SW480 (cell line): ENCODE measurements at regions not wholly inside any gene's neighbourhood (a gene's known extent, or its start where the extent isn't known, plus 50 kb on each side); places are given as distances from the start of the nearest gene placed in this dataset.

Experiments
- DNase-seq: peaks from one replicate; pipeline ENCODE4 v3.0.0-alpha.2; 2016; ENCODE audit warnings: low spot score

DNA sequence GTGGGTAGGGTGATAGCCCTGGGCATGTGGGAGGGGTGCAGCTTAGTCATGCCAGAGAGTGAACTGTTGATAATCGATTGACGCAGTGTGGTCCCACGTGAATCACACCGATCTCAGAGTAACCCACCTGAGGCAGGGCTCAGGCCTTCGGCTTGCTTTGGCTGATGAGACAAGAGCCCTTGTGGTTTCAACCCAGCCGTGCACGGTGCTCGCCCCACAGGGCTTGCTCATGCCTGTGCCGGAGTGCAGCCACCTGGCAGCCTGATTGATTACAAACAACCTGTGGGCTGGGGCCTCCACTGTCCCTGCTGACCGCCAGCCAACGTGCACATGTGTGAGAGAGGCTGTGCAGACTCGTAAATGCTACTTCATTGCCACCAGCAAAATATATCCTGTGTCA is 144.9 kb upstream of the ADARB2 start:
- no peak for DNase-seq

DNA sequence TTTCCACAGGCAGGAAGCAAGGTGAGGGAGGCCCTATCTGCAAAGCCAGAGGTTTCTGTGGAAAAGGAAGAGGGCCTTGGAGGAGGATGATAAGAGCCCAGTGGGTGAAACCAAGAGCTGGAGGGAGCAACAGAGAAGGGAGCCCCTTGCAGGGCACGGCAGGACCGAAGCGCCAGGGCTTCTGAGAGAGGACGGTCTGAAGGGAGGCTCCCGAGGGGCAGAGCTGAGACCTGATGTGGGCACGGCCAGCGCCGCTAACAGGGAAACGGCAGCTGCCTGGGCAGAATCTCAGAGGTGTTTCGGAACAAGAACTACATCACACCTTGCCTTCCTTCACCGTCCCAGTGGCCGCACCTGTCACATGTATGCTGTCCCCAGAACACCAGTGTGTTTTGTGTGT is 144.3 kb upstream of the ADARB2 start:
- no peak for DNase-seq

DNA sequence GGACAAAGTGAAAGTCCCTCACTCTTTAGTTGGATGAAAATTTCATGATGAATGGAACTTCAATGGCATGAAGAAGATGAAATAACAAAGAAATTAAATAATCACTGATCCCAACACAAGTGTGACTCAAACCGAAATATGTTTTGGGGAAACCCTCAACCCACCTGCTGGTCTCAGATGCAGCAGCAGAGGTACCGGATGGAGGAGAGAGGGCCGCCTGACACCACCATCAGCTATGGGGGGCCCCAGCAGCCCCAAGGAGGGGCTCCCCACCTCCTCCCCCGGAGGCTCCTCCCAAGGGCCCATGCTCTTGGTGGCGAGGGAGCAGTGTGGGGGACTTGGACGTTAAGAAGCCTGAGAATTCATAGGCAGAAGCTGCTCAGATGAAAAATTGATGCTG is 137.2 kb upstream of the ADARB2 start:
- DNase-seq, result no peak

DNA sequence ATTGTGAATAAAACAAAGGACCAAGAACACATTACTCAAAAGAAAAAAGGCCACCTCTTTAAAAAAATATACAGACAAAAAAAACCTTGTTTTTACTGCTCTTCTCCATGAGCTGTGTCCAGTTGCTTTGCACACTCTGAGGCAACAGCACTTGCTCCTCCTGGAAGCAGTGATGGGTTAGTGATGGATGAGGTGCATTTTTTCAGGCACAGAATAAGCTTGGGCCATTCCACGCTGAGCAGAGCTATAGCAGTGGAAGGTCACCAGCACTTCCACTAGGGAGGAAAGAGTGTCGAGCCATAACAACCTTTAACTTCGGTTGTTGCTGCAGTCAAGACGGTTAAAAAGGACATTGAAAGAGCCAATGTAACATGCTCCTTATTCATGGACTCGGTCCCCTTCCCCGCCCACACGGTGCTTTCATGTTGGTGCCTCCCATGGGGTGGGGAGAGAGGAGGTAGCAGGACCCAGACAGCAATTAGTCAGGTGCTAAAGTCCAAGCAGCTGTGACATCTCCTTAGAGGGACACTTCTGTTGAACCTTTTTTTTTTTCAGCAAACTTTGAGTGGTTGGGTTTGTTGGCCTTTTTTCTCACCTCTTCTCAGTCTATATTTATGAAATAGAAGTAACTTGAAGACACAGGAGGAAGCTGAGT is 136.5 kb upstream of the ADARB2 start:
- no peak for DNase-seq

DNA sequence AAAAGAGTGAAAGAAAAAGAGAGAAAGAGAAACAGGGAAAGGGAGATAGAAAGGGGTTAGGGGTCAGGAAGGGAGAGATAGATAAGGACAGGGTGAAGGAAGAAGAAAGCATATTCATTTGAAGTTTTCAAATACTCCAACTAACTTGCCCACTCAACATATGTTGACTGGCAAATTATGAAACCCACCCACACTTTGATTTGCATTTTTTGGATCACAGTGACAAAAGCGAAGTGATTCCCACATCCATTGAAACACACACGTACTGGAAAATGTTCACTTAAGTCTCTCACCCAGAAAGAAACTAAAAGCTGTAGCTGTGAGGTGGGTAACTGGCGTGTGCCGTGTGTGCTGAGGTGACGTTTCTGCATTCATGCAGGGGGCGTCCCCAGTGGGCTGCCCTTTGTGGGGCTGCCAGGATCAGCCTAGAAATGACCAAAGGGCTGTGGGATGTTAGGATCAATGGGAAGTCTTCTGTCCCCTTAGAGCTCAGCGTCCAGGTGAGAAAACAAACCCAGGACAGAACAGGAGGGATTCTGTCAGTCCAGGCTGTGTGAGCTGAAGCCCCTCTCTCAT is 134.9 kb upstream of the ADARB2 start:
- no peak for DNase-seq

DNA sequence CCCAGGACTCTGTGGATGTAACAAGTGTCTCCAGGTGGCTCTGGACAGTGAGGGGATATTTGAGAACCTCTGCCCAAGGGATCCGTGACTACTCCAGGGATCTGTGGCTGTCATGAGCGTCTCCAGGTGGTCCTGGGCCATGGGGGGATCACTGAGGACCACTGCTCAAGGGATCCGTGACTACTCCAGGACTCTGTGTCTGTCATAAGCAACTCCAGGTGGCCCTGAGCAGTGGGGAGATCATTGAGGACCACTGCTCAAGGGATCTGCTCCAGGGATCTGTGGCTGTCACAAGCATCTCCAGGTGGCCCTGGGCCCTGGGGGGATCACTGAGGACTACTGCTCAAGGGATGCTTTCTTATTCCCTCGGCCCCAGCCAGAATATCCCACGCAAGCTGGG is 133.2 kb upstream of the ADARB2 start:
- DNase-seq, result no peak

DNA sequence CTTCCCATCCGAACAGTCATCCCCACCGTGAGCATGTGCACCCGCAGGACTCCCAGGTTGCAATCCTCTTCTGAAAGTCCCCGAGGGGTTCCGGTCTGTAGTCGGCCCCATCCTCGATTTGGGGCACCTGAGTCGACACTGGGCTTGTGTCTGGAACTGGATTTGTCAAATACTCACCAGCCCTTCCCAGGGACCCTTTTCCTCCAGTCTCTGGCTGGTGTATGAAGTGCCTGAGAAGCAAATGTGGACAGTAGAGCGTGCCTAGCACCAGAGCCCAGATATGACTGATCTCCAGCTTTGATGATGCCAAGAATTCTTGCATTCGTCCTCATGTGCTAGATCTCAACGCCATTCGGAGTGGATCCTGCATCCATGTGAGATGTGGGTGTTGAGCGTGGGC is 132.5 kb upstream of the ADARB2 start:
- DNase-seq, result no peak

DNA sequence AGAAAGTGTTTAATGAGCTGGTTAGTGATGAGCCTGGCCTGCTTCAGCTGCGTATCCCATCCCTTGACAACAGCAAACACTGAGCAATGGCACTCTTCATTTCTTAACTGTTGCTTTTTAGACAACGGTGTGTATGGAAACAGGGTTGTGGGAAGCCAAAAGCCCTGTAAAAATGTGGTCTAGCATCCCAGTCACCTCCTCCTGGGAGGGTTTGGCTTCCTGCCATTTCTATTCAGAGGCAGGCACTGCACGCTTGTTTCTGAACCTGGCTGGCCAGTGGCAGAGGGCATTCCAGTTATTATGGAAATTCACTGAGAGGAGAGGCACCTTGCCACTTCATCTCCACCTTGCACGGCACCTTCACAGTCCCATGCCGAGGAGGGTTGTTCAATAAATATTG is 123.0 kb upstream of the ADARB2 start:
- no peak for DNase-seq

DNA sequence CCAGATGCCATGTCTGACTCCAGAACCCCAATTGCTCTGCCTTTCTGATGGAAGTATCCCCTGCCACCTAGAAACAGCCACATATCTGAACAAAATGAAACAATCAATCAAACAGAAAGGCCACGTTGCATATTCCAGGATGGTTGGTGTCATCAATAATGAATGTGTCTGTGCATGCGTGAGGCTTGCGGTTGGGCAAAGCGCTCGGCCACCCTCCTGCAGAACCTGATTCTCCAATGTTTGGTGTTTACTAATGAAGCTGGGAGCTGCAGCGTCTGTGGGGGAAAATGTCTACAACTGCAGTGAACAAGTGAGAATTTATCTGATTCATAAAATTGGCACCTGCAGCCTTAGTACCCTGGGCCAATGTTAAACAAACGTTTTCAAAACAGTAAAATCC is 121.2 kb upstream of the ADARB2 start:
- no peak for DNase-seq

DNA sequence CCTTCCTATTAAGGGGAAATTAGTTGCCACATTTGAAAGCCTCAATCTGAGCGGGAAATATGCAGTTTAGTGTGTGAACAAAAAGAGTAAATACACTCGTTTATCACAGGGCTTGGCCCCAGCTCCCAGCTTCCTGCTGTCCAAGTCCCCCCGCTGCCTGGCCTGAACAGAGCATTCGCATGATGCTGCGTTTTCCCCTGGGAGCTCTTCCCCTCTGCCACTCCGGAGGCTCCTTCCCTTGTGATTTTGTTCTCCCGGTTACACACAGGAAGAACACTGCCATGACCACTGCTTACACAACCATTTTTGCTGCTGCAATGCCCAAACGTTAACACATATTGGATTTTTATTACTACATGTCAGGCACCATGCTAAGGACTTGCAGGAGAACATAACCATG is 120.7 kb upstream of the ADARB2 start:
- DNase-seq, result no peak

DNA sequence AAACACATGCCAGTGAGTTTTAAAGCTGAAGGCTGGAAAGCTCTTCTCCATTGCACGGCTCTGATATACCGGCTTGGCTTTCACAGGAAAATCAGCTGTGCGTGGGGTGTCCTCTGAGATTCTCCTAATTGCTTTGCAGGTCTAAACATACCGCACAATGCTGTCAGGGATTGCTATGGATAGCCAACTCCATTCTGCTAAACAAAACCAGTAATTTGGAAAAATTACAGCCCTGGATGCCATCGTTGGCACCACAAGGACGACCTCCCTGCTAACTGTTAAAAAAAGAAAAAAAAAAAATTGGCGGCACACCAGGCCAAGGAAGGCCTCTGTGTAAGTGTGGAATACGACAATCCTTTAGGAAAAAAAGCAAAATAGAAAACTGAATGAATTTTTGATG is 118.6 kb upstream of the ADARB2 start:
- DNase-seq, result no peak

DNA sequence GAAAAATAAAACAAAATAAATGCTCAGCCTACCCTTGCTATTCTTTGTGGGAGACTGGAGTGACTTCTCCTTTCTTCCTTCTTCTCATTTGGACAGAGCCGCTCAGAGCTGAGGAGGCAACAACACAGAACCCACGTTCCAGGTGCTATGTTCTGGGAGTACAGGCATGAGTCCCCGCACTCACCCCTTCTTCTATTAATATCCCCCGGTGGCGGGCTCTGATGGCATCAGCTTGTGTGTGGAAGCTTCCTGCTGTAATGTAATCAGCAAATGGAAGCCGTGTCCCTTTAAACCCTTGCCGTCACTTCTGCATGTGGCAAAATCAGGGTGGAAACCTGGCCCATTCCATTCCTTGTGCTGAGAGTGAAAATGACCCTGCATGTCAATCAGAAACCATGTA is 116.9 kb upstream of the ADARB2 start:
- DNase-seq, result no peak

DNA sequence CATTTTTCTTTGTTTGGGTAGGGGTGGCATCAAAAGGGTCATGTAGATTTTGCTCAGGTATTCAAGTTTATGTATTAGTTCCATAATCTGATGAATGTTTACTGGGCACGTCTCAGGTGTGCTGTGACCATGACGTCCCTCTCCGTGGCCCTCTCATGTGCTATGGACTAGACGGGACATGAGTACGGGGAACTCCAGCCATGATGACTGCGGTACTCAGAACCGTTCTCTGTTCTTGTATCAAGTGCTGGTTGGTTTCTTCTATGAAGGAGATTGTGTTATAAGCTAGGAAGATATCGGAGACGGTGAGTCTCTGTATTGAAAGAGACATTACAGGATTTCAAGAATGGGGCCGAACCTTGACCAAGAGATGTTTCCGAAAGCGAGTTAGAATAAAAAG is 116.5 kb upstream of the ADARB2 start:
- no peak for DNase-seq

DNA sequence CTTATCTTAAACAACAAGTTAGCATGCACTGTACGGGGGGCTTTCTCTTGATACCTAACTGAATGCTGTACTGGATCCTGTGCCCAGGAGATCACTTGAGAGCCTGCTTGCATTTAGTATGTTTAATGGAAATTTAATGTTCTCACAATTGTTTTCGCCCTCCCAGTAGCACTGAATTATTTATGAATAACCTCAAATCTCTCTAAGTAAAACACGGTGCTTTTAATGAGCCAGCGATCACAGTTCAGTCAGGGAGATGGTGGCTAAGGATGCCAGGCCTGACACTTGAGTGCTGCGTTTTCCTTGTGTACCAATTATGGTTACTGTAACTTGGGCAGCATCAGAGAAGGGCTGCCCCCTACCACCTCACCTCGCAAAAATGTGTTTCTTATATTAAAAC is 115.5 kb upstream of the ADARB2 start:
- no peak for DNase-seq

DNA sequence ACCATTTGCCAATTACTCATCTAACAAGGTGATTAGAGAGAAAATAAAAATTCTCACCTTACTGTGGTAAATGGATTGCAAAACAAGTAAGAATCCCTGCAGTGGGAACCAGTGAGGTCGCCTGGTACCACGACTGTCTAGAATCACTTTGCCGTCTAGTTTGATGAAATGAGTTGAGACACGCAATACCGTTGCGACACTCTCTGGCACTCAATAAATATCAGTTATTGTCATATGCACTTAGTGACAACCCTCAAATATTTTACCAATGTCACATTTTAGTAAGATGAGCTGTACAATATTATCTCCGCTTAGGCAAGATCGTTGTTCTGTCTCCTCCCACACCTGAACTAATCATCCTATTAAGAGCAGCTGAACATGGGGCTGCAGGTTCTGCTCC is 114.4 kb upstream of the ADARB2 start:
- no peak for DNase-seq

DNA sequence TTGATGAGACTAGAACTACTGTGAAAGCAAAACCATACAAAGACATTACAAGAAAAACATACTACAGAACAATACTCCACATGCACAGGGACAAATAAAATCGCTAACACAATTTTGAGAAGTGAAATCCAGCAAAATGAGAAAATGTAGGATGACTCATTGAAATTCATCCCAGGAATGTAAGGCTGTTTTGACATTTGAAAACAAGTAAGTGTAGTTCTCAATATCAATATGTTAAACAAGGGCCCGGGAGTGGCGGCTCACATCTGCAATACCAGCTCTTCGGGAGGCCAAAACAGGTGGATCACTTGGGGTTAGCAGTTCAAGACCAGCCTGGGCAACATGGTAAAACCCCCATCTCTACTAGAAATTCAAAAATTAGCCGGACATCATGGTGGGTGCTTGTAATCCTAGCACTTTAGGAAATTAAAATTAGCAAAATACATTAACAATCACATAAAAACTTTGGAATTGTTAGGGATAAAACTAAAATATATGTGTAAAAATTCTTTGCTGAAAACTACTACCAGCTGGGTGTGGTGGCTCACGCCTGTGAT is 113.7 kb upstream of the ADARB2 start:
- DNase-seq, result no peak

DNA sequence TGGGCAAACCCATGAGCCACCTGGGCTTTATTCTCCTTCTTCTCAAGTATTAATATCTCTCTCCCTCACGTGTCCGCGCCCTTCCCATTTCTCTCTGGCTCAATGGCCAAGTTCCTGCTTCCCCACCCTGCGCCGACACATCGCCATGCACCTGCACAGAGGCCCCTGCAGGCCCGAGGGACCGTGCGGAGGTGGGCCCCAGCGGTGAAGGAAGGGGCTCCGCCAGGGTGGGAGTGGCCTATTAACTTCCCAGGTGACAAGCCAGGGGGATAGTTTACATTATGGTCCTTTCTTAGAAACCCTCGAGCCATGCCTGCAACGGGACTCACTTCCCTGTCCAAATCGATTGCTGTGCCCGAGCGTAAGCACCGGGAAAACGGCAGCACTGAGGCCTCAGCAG is 110.0 kb upstream of the ADARB2 start:
- DNase-seq, result no peak

DNA sequence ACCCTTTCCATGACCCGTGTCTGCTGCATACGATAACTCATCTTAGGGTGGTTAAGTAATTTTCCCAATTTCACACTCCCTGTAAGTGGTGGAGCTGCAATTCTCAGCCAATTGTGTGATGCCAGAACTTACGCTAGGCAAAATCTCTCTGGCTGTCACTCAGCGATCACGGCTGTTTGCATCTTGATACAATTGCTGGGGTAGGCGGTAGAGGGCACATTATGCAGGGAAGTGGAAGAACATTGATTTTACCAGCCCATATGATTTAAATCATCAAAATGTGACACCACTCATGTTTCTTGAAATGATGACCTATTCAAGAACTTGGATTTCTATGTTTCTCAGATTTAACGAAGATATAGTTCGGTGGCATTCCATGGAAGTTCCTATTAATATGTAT is 108.7 kb upstream of the ADARB2 start:
- DNase-seq, result no peak

DNA sequence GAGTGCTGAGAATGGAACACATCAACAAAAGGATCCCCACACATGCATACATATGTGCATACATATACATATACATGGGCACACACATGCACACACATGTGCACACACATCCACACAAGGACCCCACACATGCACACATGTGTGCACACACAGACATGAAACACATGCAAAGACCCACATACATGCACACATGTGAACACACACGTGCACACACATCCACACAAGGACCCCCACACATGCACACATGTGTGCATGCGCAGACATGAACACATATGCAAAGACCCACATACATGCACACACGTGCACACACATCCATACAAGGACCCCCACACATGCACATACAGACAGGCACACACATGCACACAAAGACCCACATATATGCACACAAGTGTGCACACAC is 104.4 kb upstream of the ADARB2 start:
- no peak for DNase-seq

DNA sequence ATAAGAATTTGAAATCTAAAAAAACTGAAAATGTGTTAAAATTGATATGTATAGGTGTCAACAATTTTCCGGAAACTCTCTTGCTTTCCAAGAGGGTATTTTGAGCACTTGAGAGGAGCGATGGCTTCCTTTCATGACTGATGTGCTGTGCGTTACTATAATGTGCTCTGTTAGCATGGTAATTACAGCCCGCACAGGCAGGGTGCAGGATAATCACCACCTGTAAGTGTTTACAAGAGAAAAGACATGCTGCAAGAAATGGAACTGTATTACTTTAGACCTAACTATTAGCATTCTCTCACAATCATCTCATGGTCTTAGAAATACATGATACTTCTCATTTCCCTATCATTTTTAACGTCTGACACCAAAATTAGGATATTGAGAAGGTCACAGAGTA is 92.4 kb upstream of the ADARB2 start:
- DNase-seq, result no peak

DNA sequence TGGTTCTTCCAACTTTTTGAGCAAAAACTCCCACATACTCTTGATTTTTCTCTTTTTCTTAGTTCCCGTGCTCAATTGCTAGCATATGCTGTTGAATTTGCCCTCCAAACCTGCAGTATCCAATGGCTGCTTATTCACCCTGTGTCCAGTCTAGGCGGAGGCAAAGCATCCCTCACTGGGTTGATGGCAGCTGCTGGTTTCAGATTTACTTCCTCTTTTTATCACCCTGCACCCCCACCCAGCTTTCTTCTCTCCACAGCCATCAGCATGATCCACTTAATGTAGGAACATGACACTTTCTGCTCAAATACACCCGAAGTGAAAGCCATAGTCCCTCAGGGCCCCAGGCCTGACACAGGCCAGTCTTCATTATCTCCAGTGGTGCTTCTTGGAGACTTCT is 87.6 kb upstream of the ADARB2 start:
- no peak for DNase-seq

DNA sequence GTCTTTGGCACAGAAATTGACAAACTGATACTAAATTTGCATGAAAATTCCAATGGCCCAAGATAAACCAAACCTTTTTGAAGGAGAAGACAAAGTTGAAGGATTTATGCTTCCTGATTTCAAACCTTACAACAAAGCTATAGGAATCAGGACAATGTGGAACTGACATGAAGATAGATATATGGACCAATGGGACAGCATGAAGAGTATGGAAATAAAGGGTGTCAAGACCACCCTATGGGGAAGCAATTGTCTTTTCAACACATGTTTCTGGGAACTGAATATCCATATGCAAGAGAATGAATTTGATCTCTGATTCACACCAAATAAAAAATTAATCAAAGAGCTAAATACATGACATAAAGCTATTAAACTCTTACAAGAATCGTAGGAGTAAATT is 77.2 kb upstream of the ADARB2 start:
- no peak for DNase-seq

DNA sequence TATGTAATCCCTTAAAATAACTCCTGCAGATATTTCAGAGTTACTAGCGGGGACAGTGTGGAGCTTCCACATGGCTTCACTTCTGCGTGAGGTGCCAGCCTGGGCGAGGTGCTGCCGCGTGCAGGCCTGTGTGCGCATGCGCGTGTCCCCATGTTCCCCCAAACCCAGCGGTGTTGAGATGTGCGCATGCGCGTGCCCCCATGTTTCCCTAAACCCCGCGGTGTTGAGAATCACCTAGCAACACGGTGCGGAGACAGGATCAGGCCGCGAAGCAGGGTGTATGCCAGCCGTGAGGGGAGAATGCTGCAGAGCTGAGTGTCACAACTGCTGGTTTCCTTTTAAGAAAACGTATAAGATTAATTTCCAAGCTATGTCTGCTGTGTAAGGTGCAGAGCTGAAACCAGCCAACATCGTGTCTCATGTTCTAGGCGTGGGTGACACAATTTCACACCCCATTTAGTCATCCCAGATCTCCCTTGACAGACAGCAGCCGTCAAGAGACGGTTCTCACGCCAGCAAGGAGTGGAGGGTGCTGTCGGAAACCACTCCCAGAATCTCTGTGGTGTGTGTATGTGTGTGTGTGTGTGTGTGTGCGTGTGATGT is 71.9 kb upstream of the ADARB2 start:
- no peak for DNase-seq

DNA sequence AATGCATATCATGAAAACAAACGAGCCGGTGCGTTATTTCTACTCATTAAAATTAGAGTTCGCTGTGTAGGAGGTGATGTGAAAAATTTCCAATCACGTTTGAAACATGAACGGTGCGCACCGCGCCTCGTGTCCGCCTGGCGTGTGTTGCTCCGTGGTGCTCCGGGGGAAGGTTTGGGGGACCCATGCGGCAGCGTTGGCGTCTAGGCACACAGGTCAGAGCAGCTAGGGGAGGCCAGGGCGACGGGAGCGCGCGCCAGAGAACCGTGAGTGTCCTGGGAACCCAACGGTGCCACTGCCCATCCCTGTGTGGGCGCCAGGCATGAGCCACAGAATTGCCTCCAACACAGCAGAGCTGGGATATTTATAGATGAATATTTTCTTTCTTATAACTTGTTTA is 70.6 kb upstream of the ADARB2 start:
- no peak for DNase-seq
